Putamen (tissue), 1 donor: ENCODE measurements at regions not wholly inside any gene's neighbourhood (a gene's known extent, or its start where the extent isn't known, plus 50 kb on each side); places are given as distances from the start of the nearest gene placed in this dataset.
"Not testable (repeated sequence)": the region's sequence is repeated elsewhere in the genome, so short reads cannot be mapped to it uniquely, and the experiment has no call there.

ENCODE experiments used
- DNase-seq: peaks from one replicate; pipeline ENCODE4 v3.0.0-alpha.2; 2016; ENCODE audit warnings: low spot score

DNA sequence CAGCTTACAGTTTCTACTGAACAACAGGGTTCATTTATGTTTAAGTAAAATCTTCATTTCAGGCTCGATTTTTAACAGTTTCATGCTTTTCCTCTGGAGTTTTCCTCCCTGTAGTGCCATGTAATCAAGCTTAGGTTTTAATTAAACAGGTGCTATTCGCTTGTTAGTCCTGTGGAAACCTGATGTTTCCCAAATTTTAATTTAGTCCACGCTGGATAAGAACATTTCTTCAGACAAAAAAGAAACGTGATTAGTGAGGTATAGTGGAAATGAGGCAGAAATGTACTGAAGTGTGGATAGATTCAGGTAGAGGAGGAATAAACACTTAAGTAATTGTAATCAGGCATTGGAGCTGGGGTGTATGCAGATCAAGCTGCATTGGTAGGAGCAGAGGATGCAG lies 1217.5 kb downstream of the AACS start:
- DNase-seq = no peak

DNA sequence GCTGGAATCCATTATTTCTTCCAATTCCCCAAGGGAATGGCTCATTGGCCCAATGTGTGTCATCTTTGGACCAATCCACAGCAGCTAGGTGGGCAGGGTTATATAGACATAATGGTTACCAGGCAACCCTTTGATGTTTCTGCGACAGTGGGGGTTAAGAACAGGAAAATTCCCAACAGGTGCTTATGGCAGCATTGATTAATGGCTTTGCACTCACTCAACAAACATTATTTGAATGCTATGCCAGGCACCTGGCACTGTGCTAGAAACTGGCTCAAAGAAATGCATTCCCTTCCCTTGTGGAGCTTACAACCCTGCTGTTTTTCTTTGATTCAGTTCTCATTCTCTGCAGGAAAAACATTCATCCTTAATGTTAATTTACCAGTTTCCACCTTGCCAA lies 1221.0 kb downstream of the AACS start:
- DNase-seq = no peak

DNA sequence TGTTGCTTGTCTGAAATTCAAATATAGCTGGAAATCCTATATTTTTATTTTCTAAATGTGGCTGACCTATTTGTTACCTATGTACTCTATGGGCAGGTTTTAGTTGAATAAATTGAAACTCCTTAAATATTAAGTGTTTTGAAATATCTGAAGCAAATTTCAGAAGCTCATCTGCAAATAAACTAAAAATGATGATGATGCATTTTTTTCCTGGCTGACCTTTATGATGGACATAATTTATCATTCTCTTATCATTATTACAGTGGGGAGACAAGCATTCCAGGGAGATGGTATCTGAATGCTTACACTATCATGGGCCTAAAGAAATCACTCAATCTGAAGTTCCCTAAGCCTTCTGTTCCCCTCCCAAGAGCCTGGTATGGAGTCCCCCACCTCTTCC lies 1225.2 kb downstream of the AACS start:
- no peak for DNase-seq

DNA sequence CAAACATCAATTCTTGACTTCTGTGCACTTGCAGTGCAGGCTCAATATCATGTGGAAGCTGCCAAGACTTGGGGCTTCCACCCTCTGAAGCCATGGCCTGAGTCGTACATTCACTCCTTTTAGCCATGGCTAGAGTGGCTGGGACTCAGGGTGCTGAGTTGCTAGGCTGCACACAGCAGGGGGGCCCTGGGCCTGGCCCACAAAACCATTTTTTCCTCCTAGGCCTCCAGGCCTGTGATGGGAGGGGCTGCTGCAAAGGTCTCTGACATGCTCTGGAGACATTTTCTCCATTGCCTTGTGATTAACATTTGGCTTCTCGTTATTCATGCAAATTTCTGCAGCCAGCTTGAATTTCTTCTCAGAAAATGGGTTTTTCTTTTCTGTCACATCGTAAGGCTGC lies 1226.8 kb downstream of the AACS start:
- DNase-seq = not testable (repeated sequence)

DNA sequence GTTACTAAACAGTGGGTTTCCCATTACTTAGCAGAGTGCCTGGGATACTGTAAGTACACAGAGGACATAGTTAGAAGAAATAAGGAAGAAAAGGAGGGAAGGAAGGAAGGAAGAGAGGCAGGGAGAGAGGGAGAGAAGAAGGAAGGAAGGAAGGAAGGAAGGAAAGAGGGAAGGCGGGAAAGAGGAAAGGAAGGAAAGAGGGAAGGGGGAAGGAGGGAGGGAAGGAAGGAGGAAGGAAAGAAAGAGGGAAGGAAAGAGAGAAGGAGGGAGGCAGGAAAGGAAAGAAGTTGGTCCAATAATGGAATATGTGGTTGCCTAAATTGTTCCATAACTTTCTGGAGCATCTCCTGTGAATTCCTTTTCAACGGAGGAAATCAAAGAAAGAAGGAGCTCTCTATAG lies 1230.4 kb downstream of the AACS start:
- no peak for DNase-seq

DNA sequence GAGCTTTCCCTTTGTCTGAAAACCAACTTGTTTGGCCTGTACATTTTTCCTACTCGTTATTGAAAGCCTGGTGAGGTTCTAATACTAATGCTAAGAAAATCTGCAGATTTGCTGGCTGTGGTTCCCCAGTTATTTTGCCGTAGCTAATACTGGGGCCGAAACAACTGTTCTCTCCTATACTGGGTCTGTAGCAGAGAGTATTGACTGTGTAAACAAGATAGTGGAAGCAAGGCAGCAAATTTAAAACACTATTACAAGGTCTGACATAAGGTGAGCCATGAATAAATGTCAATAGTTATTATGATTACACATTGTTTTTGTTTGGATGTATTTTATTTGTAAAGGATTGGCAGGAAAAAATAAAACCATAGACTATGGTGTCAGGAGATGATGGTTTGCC lies 1244.0 kb downstream of the AACS start:
- no peak for DNase-seq

DNA sequence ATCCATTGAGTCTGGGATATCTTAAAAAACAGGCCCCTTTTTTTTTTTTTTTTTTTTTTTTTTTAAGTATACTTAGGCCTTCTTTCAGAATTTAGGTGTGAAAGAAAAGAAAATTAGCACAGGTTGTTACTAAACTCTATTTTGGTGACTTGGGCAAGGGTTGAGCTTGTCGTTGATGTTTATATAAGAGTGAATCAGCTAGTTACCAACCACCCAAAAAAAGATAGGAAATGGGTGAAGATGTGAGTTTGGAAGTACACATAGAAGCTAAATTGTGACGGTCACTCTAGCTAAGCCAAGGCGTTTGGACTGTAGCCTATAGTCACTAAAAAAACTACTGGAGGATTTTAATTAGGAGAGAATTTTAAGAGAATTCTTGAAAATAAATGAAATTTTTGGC lies 1247.2 kb downstream of the AACS start:
- no peak for DNase-seq

DNA sequence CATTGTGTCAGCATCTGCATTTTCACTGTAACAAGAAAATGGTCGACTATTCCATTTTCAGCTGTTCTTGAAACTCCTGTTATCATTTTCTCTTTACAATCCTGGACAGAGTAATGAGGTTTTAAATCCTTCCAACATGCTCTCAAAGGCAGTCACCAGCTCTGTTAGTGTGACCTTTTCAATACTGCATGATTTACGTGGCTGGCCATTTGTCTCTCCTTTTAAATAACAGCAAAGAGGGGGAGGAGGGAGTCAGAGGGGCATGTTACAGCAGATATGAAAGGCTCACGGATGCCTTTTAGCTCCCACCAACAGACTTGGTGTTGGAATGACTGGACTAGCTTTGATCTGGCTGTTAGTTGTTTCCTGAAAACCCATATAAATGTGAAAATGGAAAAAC lies 1251.2 kb downstream of the AACS start:
- no peak for DNase-seq

DNA sequence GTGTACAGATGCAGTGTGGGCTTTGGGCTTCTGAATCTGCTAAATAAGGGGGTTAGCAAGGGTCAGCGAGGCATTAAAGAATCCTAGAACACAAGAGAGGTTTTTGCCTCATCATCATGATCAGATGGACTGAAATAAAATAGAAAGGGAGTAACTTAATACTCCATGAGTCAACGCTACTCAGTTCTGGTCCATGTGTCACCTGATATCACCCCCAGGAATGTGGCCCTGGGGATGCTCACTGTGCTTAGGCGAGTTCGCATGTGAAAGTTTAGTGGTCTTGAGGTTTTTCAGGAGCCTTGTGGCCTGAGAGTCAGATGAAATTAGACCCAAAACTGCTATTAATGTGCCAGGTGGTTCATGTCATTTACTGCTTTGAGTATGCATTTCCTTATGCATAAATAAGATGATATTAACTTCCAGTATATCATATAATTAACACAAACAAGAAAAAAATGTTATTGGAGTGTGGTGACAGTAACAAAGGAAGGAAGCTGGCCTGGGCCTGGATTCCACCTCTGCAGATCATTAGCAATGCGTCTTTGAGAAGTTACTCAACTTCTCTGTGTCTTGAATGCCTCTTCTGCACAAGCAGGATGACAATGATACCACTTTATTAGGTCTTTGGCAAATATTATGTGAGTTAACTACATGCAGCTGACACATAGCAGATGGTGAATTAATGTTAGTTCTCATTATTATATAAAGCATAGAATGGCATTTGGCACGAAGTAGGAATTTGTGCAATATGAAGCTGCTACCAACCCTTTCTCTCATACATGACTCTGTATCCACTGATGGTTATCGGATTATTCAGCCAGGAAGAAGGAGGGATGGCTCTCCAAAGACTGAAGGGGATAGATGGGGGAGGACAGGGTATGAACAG lies 1272.6 kb downstream of the AACS start:
- DNase-seq = no peak

DNA sequence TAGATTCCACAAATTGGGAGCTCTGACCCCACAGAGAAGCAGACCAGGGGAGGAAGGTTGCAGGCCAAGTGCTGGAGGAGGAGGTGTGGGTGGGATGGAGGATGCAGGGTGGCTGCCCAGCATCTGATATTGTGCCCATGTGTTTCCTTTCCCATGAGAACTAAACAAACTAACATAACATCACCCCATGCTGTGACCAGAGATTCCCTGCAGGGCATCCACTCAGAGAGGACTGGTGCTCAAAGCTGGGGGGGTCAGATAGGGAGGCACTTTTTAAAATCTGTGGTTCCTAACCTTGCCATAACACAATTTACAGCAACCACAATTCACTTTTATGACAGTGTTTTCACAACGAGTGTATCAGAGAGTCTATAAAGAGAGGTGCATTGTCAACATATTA lies 1277.6 kb downstream of the AACS start:
- DNase-seq = no peak

DNA sequence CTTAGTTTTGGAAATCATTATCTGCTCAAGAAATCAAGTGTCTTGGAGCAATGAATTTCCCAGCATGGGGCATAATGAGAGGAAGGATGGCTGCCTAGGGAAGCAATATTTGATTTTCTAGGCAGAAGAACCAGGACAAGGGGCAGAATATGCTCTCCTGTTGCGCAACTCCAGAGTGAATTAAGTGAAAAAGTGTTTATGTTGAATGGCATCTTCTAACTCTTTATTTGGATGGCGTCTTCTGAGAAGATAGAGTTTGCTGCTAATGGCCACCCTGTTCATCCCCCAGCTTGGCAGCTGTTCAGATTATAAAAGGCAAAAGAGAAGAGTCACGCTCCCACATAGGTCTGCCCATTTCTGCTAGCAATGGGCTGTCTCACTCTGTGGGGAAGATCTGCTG lies 1278.1 kb downstream of the AACS start:
- DNase-seq = no peak

DNA sequence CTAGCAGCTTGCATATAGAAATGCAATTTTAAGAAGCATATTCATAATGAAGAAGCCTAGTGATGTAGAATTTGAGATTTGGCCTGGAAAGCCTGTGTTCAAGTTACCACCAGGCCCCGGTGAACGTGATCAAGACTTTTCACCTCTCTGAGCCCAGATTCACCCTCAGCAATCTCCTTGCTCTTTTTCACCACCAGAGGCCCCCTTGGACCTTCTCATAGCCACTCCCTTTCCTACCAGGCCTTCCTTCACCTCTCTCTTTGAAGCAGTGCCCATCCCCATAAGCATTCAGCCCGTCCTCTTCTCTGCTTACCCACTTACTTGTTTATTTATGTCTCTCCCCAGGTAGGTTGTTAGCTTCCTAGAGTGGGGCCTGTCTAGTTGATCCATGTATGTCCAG lies 1280.9 kb downstream of the AACS start:
- DNase-seq = no peak

DNA sequence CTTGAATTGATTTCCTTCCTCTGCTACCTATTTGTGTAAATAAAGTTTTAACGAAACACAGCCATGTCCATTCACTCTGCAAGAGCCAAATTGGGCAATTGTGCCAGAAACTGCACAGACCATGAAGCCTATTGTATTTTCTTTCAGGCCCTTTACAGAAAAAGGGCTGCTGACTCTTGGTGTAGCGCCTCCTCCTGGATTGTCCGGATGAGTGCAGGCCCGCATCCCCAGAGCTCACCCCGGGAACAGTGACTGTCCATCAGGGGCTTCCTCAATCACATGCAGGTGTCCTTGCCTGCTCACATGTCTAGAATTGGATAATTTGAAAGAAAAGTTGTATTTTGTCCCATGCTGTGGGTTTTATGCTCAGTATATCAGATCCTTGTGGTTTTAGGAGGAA lies 1282.2 kb downstream of the AACS start:
- DNase-seq = no peak

DNA sequence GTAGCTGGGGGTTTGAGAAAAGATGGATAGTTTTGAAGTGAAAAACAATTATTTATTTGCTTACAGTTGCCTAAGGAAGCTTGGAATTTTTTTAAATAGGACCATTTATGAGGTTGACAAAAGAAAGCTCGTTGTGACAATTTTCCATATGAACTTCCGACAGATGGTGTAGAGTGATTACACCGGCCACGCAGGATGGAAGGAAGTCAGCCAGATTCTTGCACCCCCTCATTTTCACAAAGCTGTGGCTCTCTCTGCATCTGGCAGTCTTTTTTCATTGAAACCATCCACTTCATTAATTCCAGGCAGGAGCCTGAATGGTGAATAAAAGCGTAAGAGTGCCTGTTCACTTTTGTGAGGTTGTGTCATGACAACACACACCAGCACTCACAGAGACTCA lies 1284.1 kb downstream of the AACS start:
- DNase-seq = no peak

DNA sequence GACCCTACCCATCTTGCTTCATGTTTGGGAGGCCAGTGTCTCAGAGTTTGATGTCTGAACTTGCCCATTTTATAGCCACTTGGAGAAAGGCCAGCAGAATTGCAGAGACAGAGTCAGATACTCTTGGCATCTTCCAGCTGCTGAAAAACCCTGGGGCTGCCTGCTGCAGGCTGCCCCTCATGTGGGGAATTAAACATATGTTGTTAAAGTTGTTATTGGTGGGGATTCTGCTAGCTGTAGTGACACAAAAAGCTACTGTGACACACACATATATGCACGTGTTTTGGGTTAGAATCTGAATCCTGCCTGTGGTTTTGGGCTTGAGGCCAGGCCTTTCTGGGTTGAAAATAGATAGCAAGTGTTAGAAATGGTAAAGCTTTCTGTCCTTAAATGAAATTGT lies 1288.4 kb downstream of the AACS start:
- no peak for DNase-seq

DNA sequence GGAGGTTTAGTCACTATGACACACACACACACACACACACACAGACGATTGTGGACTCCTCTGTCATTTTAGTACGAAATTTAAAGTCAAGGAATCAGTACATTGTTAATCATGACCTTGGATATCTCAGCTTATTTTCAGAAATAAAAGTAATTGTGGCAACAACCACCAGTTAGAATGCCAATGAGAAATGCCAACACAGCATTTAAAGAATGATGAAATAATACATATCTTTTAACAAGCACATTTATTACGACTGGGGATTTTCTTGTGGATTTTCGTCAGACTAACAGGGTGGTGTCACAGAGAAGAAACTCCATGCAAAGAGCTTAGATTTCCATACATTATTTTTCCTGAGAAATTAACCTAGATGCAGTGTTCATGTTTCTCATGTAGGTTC lies 1289.4 kb downstream of the AACS start:
- DNase-seq = no peak

DNA sequence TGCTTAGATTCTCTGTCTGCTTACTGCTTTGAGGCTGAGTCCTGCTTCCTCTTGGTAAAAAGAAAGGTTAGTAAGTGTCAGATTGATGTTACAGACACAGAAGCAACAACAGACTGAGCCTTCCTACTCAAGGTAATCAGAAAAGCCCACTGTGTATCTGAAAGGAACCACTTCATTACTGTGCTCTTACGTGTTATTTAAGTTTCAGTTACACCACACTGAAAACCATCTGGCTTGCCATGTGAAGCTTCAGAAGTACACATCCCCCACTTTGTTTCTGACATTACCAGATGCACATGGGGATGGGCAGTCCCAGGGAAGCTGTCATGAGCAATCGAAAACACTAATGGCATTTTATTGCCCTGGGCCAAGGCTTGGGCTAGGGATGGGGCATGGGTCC lies 1290.1 kb downstream of the AACS start:
- no peak for DNase-seq

DNA sequence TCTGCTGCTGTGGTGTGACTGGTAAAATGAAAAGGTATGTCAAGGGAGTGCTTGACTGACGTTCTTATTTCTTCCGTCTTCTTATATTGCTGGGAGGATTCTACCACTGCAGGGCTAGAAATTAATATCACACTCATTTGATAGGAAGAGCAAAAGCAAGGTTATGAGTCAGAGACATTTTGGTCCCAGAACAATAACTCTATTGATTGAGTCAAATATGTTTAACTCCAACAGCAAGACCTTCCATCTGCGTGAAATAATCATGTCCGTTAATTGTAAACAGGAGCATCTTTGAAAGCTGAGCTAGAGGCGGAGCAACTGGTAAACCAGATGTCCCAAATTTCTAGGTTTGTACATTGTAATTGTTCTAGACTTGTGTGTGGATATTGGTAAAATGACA lies 1293.6 kb downstream of the AACS start:
- DNase-seq = no peak

DNA sequence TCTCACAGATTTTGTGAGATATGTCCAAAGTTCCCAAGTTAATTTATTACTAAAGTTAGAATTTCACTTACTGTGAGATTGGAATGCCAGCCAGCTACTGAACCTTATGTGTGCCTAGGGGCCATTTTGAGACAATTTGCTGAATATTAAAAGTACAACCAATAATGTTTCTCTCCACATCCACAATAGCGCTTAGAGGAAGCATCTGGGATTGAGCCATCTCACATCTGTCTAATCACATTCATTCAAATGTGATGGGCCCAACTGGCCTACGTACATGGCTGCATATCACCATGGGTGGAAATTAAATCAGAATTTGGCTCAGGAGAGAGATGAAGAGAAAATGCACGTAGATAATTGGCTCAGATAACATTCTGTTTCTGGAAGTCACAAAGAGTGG lies 1294.0 kb downstream of the AACS start:
- DNase-seq = no peak

DNA sequence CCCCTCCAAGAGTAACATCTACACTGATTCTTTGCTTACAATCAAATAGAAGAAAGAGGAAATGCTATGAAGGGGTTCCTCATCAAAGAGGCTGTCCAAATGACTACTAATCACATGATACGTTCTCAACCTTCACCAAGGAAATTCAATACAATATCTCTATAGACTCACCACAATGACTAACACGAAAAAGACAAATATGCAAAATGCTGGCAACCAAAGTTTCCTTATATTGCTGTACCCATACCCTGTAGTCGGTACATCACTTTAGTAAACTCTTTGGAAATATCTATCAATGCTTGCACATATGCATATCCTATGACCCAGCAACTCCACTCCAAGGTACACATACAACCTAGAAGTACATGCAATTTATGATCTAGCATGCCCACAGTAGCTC lies 1296.6 kb downstream of the AACS start:
- no peak for DNase-seq

DNA sequence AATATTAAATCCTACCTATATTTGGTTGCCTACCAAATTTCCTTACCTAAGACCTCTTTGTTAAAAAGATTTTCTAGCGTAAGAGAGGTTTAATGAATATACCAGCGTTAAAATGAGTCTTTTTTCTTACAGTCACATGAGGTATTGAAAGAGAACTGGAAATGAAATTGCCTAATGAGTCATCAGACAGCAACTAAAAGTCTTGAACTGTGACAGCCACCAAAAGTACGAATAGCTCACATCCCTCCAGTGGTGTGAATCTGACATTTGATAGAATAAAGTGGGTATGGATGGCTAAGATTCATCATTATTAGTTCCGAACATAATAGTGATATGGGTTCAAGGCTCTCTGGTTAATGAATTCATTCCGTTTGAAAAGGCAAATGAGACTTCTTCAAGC lies 1297.3 kb downstream of the AACS start:
- DNase-seq = no peak

DNA sequence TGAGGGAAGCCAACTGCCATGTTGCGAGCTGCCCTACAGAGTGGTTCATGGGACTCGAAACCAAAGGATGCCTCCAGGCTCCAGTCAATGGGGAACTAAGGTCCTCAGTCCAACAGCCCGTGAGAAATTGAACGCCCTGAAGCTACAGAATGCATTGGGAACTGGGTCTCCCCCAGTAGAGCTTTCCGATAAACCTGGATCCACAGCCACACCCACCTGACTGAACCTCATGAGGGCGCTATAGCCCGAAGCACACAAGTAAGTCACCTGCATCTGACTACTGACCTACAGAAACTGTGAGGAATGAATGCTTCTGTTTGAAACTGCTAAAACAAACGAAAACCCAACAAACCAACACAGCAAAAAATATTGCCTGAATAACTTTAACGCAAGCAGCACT lies 1297.7 kb downstream of the AACS start:
- no peak for DNase-seq

DNA sequence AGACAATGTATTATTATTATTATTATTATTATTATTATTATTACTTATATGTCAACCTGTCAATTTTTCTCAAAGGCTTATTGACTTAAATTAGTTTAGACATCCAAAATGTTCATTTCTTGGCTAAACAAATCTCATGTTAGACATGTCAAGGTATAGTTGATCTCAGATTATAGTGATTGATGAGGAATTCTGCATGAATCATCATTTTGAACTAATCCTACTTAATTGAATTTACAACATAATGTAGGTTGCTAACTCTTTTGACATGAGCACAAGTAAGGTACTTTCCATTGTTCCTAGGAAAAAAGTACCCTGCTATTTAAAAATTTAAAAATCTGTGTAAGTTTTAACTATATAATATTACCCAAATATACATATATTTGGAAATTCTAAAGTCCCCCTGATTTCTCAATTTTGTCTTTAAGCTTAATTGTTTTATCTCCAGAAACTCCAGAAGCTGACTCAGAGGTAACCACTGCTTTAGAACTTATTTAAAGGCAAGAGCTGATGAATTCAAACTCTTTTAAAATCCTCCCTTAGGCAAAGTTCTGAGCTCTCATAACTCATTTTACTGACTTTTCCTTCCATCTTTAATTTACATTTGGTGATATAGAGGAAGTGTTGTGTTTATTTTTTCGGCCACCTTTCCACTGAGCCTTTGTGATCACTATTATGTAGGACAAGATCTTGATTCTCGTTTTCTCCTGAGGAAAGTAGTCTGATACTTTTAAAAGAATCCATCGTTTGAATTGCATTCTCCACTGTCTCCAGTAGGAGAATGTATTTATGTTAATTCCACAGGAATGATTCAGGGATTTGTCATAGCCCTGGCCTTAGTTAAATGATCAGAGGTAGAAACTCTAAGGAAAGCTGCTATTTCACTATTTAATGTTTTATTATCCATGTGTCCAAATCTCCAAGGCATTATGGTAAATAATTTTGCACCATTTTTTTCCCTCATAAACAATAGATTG lies 1304.5 kb downstream of the AACS start:
- no peak for DNase-seq
